ENCODE measurements at regions not wholly inside any gene's neighbourhood (a gene's known extent, or its start where the extent isn't known, plus 50 kb on each side); places are given as distances from the start of the nearest gene placed in this dataset.

DNA sequence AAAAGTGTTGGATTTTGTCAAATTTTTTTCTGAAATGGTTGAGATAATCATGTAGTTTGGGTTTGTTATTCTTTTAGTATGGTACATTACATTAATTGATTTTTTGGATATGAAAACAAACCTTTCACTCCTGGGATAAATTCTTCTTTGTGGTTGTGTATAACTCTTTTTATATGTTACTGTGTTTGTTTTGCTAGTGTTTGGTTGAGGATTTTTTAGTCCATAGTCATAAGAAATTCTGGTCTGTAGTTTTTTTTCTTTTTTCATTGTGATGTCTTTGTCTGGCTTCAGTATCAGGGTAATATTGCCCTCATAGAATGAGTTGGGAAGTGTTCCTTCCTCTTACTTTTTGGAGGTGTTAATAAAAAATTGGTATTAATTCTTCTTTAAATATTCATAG is 122.2 kb upstream of the ATXN1 start:
- TF ChIP-seq EZH2 (IDR thresholded peaks at IDR 0.05; ENCODE audit: borderline replicate concordance, low read depth, low read length, severe bottlenecking) = no peak
- TF ChIP-seq CTCF (IDR thresholded peaks at IDR 0.05; ENCODE audit: borderline replicate concordance, extremely low read depth, low read length, poor library complexity, severe bottlenecking) = no peak
